Central memory CD8-positive, alpha-beta T cell (primary cell): ENCODE measurements at regions not wholly inside any gene's neighbourhood (a gene's known extent, or its start where the extent isn't known, plus 50 kb on each side); places are given as distances from the start of the nearest gene placed in this dataset.

Source experiments
- ATAC-seq: fragments of 150-1000 bp; cut with Tn5 transposase; replicated peaks from 2 replicates; pipeline ENCODE4 v1.10.0; 2022; ENCODE audit warnings: mild to moderate bottlenecking, moderate FRiP score, moderate number of reproducible peaks; ENCODE audit not compliant: poor library complexity, severe bottlenecking; ENCODE audit errors: extremely low read depth
- DNase-seq, 2 donors: peaks; one replicate each; pipeline ENCODE4 v3.0.0; 2021; ENCODE audit warnings: low spot score in 2 of 2
- H3K27ac Mint-ChIP-seq: one replicate; pipeline ENCODE4 v1.8.0; 2022; ENCODE audit warnings: low read depth, mild to moderate bottlenecking, moderate library complexity, mixed read lengths
- H3K27me3 Mint-ChIP-seq: one replicate; pipeline ENCODE4 v1.8.0; 2022; ENCODE audit warnings: mixed read lengths
- H3K36me3 Mint-ChIP-seq: one replicate; pipeline ENCODE4 v1.8.0; 2022; ENCODE audit warnings: mild to moderate bottlenecking, moderate library complexity, mixed read lengths; ENCODE audit not compliant: insufficient read depth
- H3K4me1 Mint-ChIP-seq: one replicate; pipeline ENCODE4 v1.8.0; 2022; ENCODE audit warnings: mixed read lengths
- H3K4me3 Mint-ChIP-seq: one replicate; pipeline ENCODE4 v1.8.0; 2022; ENCODE audit warnings: mild to moderate bottlenecking, moderate library complexity, mixed read lengths
- H3K9me3 Mint-ChIP-seq: one replicate; pipeline ENCODE4 v1.8.0; 2022; ENCODE audit warnings: mixed read lengths

DNA sequence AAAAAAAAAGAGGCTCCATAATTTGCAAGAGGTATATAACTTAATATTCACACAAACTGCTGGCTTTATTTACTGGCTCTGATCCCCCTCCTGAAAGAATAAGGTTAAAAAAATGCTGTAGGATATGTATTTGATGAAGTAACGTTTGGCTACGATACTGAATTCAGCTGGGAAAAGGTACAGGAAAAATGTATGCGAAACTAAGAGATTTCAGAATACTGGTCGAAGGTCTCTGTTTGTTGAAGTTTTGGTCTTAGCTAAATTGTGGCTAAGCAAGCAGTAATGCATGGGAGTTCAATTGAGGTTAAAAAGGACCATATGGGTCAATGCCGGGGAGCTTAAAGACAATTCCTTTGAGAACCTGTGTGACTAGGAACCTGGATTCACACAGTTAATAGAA lies 355.5 kb upstream of the NCAM2 start:
- H3K27me3 Mint-ChIP-seq: no peaks in the 10 kb centered on the region
- DNase-seq (no peak), ATAC-seq (no peak)
- no peaks in the 10 kb centered on the region for H3K36me3 Mint-ChIP-seq
- H3K27ac Mint-ChIP-seq: no peak overlapping the region
- H3K4me3 Mint-ChIP-seq: no peak overlapping the region
- H3K9me3 Mint-ChIP-seq: peaks cover 20% of the 10 kb centered on the region
- H3K4me1 Mint-ChIP-seq: no peaks in the 10 kb centered on the region

DNA sequence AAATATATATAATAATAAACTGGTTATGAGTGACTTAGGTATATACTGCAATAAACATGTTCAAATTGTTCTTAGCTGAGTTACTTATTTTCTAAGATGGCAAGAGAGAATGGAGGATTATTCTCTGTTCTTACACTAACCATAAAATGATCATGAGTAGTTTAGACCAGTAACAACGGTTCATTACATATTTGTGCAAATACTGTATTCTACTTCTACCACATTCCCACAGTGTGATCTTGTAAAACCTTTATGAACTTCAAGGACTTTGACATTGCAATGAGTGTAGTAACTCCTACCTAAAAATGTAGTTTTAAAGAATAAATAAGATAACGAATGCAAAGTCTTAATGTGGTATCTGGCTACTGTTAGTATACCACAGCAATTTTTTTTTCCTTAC lies 353.7 kb upstream of the NCAM2 start:
- no peak for ATAC-seq
- Mint-ChIP-seq H3K36me3 (no peaks in the 10 kb centered on the region), H3K4me1 (no peaks in the 10 kb centered on the region), H3K9me3 (peaks cover 15% of the 10 kb centered on the region), H3K27ac (no peak overlapping the region), H3K27me3 (no peaks in the 10 kb centered on the region), H3K4me3 (no peak overlapping the region)
- DNase-seq: no peak

GRCh38 chr21:20645344-20645743 lies 352.9 kb upstream of the NCAM2 start:
- no peaks in the 10 kb centered on the region for H3K27me3 Mint-ChIP-seq
- ATAC-seq (peak; percentile 19), DNase-seq (no peak)
- no peaks in the 10 kb centered on the region for H3K36me3 Mint-ChIP-seq
- no peak overlapping the region for H3K4me3 Mint-ChIP-seq
- no peaks in the 10 kb centered on the region for H3K4me1 Mint-ChIP-seq
- H3K9me3 Mint-ChIP-seq: peaks cover 16% of the 10 kb centered on the region
- no peak overlapping the region for H3K27ac Mint-ChIP-seq

GRCh38 chr21:20646431-20647165 lies 351.6 kb upstream of the NCAM2 start:
- Mint-ChIP-seq H3K27me3 (no peaks in the 10 kb centered on the region), H3K27ac (no peak overlapping the region), H3K4me1 (no peaks in the 10 kb centered on the region), H3K4me3 (no peak overlapping the region), H3K9me3 (peaks cover 16% of the 10 kb centered on the region), H3K36me3 (no peaks in the 10 kb centered on the region)
- DNase-seq: no peak
- no peak for ATAC-seq

- H3K36me3 Mint-ChIP-seq: no peaks in the 10 kb centered on the region
- H3K4me3 Mint-ChIP-seq: no peak overlapping the region
- H3K27ac Mint-ChIP-seq: no peak overlapping the region
- ATAC-seq (no peak), DNase-seq (no peak)
- peaks cover 16% of the 10 kb centered on the region for H3K9me3 Mint-ChIP-seq
- no peaks in the 10 kb centered on the region for H3K4me1 Mint-ChIP-seq
- H3K27me3 Mint-ChIP-seq: no peaks in the 10 kb centered on the region
These were observed 350.6 kb upstream of the NCAM2 start for GRCh38 chr21:20647607-20648006.

- no peaks in the 10 kb centered on the region for H3K27me3 Mint-ChIP-seq
These were observed 349.0 kb upstream of the NCAM2 start for GRCh38 chr21:20649231-20649630.

GRCh38 chr21:20652846-20653245 lies 345.4 kb upstream of the NCAM2 start:
- Mint-ChIP-seq H3K4me1 (no peaks in the 10 kb centered on the region), H3K36me3 (no peaks in the 10 kb centered on the region), H3K27ac (no peak overlapping the region), H3K9me3 (peaks cover 12% of the 10 kb centered on the region), H3K4me3 (no peak overlapping the region), H3K27me3 (no peaks in the 10 kb centered on the region)
- no peak for ATAC-seq
- no peak for DNase-seq

More at GRCh38 chr21:20649231-20649630, 349.0 kb upstream of the NCAM2 start:
- ATAC-seq (no peak), DNase-seq (no peak)
- Mint-ChIP-seq H3K9me3 (peaks cover 16% of the 10 kb centered on the region), H3K27ac (no peak overlapping the region), H3K4me1 (no peaks in the 10 kb centered on the region), H3K36me3 (no peaks in the 10 kb centered on the region), H3K4me3 (no peak overlapping the region)

- Mint-ChIP-seq H3K9me3 (peaks cover 11% of the 10 kb centered on the region), H3K4me3 (no peak overlapping the region), H3K36me3 (no peaks in the 10 kb centered on the region), H3K27ac (no peak overlapping the region), H3K4me1 (no peaks in the 10 kb centered on the region), H3K27me3 (no peaks in the 10 kb centered on the region)
- ATAC-seq (no peak), DNase-seq (no peak)
These were observed 337.0 kb upstream of the NCAM2 start for GRCh38 chr21:20661246-20661645.

DNA sequence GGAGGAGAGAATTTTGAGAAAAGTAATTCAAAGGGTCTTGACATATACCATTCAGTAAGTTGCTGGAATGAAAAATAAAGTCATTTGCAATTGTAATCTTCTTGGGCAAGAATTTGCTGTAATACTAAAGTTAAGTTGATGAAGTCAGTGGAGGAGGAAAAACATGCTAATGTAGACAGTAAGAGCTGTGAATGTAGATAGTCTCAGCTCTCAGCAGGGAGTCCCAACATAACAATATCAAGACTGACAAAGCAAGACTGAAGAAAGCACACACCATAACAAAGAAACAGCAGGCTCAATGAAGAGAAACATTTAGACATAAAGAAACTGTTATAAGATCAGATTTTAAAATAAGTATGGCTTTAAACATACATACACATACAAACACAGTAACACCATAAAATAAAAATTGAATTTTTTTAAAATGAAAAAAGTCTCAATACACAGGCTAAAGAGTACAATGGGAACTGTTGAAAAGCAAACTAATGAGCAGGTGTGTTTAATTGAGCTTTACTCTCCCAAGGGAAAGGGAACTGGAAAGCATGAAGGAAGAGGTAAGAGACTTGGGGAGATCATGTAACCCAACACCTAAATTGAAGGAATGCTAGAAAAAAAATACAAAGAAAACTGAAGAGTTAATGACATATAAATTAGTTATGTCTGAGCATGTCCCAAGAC lies 336.3 kb upstream of the NCAM2 start:
- Mint-ChIP-seq H3K27ac (no peak overlapping the region), H3K9me3 (peaks cover 14% of the 10 kb centered on the region), H3K4me1 (no peaks in the 10 kb centered on the region), H3K4me3 (no peak overlapping the region), H3K27me3 (no peaks in the 10 kb centered on the region), H3K36me3 (no peaks in the 10 kb centered on the region)
- DNase-seq (no peak), ATAC-seq (no peak)

GRCh38 chr21:20662514-20662913 lies 335.7 kb upstream of the NCAM2 start:
- Mint-ChIP-seq H3K36me3 (no peaks in the 10 kb centered on the region), H3K9me3 (peaks cover 15% of the 10 kb centered on the region), H3K4me1 (no peaks in the 10 kb centered on the region), H3K4me3 (no peak overlapping the region), H3K27ac (no peak overlapping the region), H3K27me3 (no peaks in the 10 kb centered on the region)
- no peak for DNase-seq
- no peak for ATAC-seq

- Mint-ChIP-seq H3K4me3 (no peak overlapping the region), H3K36me3 (no peaks in the 10 kb centered on the region), H3K9me3 (peaks cover 21% of the 10 kb centered on the region), H3K27me3 (no peaks in the 10 kb centered on the region), H3K27ac (no peak overlapping the region), H3K4me1 (no peaks in the 10 kb centered on the region)
- ATAC-seq: no peak
- DNase-seq: no peak
These were observed 330.3 kb upstream of the NCAM2 start for GRCh38 chr21:20667931-20668330.

DNA sequence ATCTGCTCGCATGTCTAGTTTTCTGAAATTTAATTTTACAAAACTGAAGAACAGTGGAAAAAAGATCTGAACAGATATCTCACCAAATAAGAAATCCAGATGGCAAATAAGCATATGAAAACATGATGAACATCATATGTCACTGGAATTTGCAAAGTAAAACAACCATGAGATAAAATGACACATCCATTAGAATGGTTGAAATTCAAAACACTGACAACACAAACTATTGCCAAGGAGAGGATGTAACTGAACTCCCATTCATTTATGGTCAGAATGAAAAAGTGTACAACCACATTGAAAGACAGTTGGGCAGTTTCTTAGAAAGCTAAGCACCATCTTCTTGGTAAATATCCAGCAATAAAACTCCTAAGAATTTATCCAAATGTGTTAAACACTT lies 312.7 kb upstream of the NCAM2 start:
- H3K9me3 Mint-ChIP-seq: peaks cover 29% of the 10 kb centered on the region
- no peak for DNase-seq
- no peak overlapping the region for H3K27ac Mint-ChIP-seq
- no peak overlapping the region for H3K4me3 Mint-ChIP-seq
- no peak for ATAC-seq
- H3K36me3 Mint-ChIP-seq: no peaks in the 10 kb centered on the region
- no peaks in the 10 kb centered on the region for H3K4me1 Mint-ChIP-seq
- H3K27me3 Mint-ChIP-seq: no peaks in the 10 kb centered on the region

GRCh38 chr21:20698585-20698984 lies 299.6 kb upstream of the NCAM2 start:
- H3K36me3 Mint-ChIP-seq: no peaks in the 10 kb centered on the region
- DNase-seq (no peak), ATAC-seq (no peak)
- no peaks in the 10 kb centered on the region for H3K4me1 Mint-ChIP-seq
- H3K27me3 Mint-ChIP-seq: no peaks in the 10 kb centered on the region
- H3K4me3 Mint-ChIP-seq: no peak overlapping the region
- H3K9me3 Mint-ChIP-seq: peaks cover 25% of the 10 kb centered on the region
- no peak overlapping the region for H3K27ac Mint-ChIP-seq
